ENCODE measurements at regions not wholly inside any gene's neighbourhood (a gene's known extent, or its start where the extent isn't known, plus 50 kb on each side); places are given as distances from the start of the nearest gene placed in this dataset.

DNA sequence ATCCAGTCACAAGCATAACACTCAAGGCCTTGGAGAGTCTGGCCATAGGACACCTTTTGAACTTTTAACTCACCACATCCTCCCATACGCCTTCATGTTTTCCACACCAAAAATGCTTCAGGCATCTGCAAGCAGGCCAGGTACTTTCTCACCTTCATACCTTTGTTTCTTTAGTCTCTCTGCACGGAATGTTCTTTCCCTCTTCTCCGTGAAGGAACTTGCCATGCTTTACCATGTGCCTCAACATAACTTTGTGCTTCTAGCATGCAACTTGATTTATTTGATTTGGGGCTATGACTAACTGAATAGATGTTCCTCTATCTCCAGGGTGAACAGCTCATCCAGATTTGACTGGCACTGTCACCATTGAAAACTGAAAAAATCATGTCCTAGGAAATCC is 141.7 kb upstream of the ACVR2A start:
- no peak overlapping the region for H3K4me3 Mint-ChIP-seq (ENCODE audit: unreplicated experiment)
- DNase-seq (ENCODE audit: low spot score): no peak
- peaks cover 2% of the 10 kb centered on the region for H3K27me3 Mint-ChIP-seq (ENCODE audit: low read depth)
- peaks cover 3% of the 10 kb centered on the region for H3K9me3 Mint-ChIP-seq (ENCODE audit: low read depth)
- H3K27ac Mint-ChIP-seq (ENCODE audit: unreplicated experiment): no peak overlapping the region
- no peaks in the 10 kb centered on the region for H3K36me3 Mint-ChIP-seq (ENCODE audit: low read depth)
- H3K4me1 Mint-ChIP-seq (ENCODE audit: low read depth): peaks cover 4% of the 10 kb centered on the region
- TF ChIP-seq, protein P1, sequence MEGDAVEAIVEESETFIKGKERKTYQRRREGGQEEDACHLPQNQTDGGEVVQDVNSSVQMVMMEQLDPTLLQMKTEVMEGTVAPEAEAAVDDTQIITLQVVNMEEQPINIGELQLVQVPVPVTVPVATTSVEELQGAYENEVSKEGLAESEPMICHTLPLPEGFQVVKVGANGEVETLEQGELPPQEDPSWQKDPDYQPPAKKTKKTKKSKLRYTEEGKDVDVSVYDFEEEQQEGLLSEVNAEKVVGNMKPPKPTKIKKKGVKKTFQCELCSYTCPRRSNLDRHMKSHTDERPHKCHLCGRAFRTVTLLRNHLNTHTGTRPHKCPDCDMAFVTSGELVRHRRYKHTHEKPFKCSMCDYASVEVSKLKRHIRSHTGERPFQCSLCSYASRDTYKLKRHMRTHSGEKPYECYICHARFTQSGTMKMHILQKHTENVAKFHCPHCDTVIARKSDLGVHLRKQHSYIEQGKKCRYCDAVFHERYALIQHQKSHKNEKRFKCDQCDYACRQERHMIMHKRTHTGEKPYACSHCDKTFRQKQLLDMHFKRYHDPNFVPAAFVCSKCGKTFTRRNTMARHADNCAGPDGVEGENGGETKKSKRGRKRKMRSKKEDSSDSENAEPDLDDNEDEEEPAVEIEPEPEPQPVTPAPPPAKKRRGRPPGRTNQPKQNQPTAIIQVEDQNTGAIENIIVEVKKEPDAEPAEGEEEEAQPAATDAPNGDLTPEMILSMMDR (IDR thresholded peaks at IDR 0.05): no peak

DNA sequence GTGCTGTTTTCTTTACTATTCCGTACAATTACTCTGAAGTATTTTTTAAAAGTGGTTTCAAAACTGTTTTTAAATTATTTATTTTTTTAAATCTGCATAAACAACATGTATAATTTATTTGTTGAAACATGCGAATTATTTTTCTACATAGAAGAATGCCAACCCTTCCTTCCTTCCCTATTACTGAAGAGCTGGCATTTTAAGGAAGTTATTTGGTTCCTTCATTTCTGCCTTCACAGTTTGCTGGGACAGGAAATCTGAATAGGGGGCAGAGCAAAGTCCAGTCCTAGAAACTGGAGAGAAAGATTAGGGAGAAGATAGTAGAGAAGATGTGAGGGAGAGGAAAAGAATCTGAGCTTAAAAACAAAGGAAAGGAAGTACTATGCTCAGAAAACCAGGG is 146.7 kb upstream of the ACVR2A start:
- no peak for DNase-seq (ENCODE audit: low spot score)
- no peak overlapping the region for H3K4me3 Mint-ChIP-seq (ENCODE audit: unreplicated experiment)
- H3K4me1 Mint-ChIP-seq (ENCODE audit: low read depth): no peaks in the 10 kb centered on the region
- TF ChIP-seq, protein P1 (IDR thresholded peaks at IDR 0.05): no peak
- H3K27ac Mint-ChIP-seq (ENCODE audit: unreplicated experiment): no peak overlapping the region
- H3K9me3 Mint-ChIP-seq (ENCODE audit: low read depth): no peaks in the 10 kb centered on the region
- peaks cover 2% of the 10 kb centered on the region for H3K27me3 Mint-ChIP-seq (ENCODE audit: low read depth)
- no peaks in the 10 kb centered on the region for H3K36me3 Mint-ChIP-seq (ENCODE audit: low read depth)

DNA sequence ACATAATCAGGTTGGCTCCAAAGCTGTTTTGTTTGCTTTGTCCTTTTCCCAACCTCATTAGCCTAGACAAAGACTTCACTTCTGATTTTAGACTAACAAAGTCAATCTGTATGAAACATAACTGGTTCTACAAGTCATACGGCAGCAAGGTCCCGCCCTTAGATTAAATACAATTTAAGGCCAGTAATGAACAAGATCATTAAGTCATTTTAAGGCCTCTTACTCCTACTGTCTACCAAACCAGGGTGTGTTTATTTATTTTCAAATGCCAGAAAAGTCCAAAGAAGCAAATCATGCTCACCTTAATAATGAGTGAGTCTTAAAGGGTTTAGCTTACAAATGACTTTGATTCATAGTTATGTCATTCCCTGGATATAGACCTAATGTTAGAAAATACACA is 148.4 kb upstream of the ACVR2A start:
- DNase-seq (ENCODE audit: low spot score): no peak
- H3K27me3 Mint-ChIP-seq (ENCODE audit: low read depth): peaks cover 2% of the 10 kb centered on the region

DNA sequence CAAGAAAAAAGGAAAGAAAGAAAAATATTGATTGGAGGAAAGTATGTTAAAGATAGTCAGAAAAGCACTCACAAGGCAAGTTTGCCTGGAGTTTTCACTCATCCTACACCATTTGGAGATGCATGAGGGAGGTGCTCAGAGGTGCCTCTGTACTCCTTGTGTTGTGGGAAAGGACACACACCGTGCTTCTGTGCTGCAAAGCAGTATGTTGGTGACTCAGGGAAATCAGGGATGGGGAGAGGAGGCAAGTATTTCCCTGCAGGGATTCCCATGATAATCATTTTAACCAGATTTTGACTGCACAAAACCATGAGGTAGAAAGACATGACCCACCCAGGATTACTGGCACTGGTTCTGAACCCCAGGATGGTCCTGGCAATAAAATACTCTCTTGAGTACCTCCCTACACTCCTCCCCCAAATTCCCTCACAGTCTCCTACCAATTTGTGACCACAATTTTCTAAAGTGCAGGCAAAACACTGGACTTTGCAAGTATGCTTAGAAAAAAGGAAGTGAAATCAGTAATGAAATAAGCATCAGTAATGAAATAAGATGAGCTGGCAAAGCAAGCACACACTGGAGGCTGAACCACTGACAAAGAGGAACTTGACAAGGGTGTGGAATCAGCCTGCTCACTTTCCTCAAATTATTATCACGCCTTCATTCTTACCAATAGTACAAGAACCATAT is 155.5 kb upstream of the ACVR2A start:
- no peaks in the 10 kb centered on the region for H3K4me1 Mint-ChIP-seq (ENCODE audit: low read depth)
- H3K27ac Mint-ChIP-seq (ENCODE audit: unreplicated experiment): no peak overlapping the region
- H3K9me3 Mint-ChIP-seq (ENCODE audit: low read depth): no peaks in the 10 kb centered on the region
- H3K4me3 Mint-ChIP-seq (ENCODE audit: unreplicated experiment): no peak overlapping the region
- DNase-seq (ENCODE audit: low spot score): no peak
- H3K27me3 Mint-ChIP-seq (ENCODE audit: low read depth): peaks cover 6% of the 10 kb centered on the region
- TF ChIP-seq, protein P1 (IDR thresholded peaks at IDR 0.05): no peak
- H3K36me3 Mint-ChIP-seq (ENCODE audit: low read depth): no peaks in the 10 kb centered on the region

More for the DNA sequence above, 148.4 kb upstream of the ACVR2A start:
- no peak overlapping the region for H3K27ac Mint-ChIP-seq (ENCODE audit: unreplicated experiment)
- TF ChIP-seq, protein P1 (IDR thresholded peaks at IDR 0.05): no peak
- H3K9me3 Mint-ChIP-seq (ENCODE audit: low read depth): no peaks in the 10 kb centered on the region
- no peaks in the 10 kb centered on the region for H3K36me3 Mint-ChIP-seq (ENCODE audit: low read depth)
- H3K4me1 Mint-ChIP-seq (ENCODE audit: low read depth): no peaks in the 10 kb centered on the region
- H3K4me3 Mint-ChIP-seq (ENCODE audit: unreplicated experiment): no peak overlapping the region

DNA sequence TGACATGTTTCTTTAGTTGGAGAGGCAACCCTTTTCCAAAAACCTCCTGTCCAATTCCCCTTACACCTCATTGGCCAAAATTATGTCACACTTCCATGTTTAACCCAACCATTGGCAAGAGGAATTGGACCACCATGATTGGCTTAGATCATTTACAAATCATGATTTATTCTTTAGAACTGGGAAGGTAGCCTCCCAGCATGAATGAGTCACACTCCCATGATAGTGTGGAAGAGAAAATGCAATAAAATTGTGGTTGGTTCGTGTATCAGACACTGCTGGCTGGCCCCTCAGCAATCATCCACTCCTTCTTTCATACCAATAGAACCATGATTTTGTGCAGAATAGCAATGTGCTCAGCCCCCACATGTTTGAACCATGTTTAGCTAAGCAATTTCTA is 156.6 kb upstream of the ACVR2A start:
- H3K27ac Mint-ChIP-seq (ENCODE audit: unreplicated experiment): no peak overlapping the region

More for the DNA sequence above, 156.6 kb upstream of the ACVR2A start:
- peaks cover 6% of the 10 kb centered on the region for H3K27me3 Mint-ChIP-seq (ENCODE audit: low read depth)
- DNase-seq (ENCODE audit: low spot score): no peak
- TF ChIP-seq, protein P1 (IDR thresholded peaks at IDR 0.05): no peak
- H3K4me3 Mint-ChIP-seq (ENCODE audit: unreplicated experiment): no peak overlapping the region
- no peaks in the 10 kb centered on the region for H3K9me3 Mint-ChIP-seq (ENCODE audit: low read depth)
- no peaks in the 10 kb centered on the region for H3K4me1 Mint-ChIP-seq (ENCODE audit: low read depth)
- no peaks in the 10 kb centered on the region for H3K36me3 Mint-ChIP-seq (ENCODE audit: low read depth)
